ENCODE measurements at regions not wholly inside any gene's neighbourhood (a gene's known extent, or its start where the extent isn't known, plus 50 kb on each side); places are given as distances from the start of the nearest gene placed in this dataset.
A peak's percentile ranks its signal among the peaks of the same experiment; 100 is the strongest.

- Histone ChIP-seq H4K20me1 (ENCODE audit: low read length) (no peaks in the 10 kb centered on the region), H3K4me3 (ENCODE audit: low read length) (no peak overlapping the region), H3K9me2 (replicated peaks; ENCODE audit: low read length) (no peaks in the 10 kb centered on the region), H3K79me2 (ENCODE audit: low read length) (no peaks in the 10 kb centered on the region), H3F3A (ENCODE audit: low read length, unreplicated experiment) (no peaks in the 10 kb centered on the region), H3K9me3 (ENCODE audit: low read length) (no peaks in the 10 kb centered on the region), H3K4me2 (ENCODE audit: low read length) (peak overlapping the region; percentile 60), H3K27ac (ENCODE audit: low read length) (peak overlapping the region; percentile 83), H2AFZ (ENCODE audit: low read length) (peak overlapping the region; percentile 57; the same call in 1 of the 2 replicates), H3K9ac (ENCODE audit: low read length) (no peak overlapping the region), H3K36me3 (ENCODE audit: low read depth, low read length) (no peaks in the 10 kb centered on the region), H3K4me1 (ENCODE audit: insufficient read depth, low read length) (peaks cover 23% of the 10 kb centered on the region), H3K27me3 (ENCODE audit: low read length) (no peaks in the 10 kb centered on the region)
- ChIA-PET POLR2A (ENCODE audit: unreplicated experiment) (no interaction called here), CTCF (no interaction called here)
- intact Hi-C loops (cut with micrococcal nuclease), result loop anchor here (10.0 kb wide), 2 partner anchors 128 to 248 kb away; no protein-coding TSS in a partner anchor
- TF ChIP-seq, protein P1, sequence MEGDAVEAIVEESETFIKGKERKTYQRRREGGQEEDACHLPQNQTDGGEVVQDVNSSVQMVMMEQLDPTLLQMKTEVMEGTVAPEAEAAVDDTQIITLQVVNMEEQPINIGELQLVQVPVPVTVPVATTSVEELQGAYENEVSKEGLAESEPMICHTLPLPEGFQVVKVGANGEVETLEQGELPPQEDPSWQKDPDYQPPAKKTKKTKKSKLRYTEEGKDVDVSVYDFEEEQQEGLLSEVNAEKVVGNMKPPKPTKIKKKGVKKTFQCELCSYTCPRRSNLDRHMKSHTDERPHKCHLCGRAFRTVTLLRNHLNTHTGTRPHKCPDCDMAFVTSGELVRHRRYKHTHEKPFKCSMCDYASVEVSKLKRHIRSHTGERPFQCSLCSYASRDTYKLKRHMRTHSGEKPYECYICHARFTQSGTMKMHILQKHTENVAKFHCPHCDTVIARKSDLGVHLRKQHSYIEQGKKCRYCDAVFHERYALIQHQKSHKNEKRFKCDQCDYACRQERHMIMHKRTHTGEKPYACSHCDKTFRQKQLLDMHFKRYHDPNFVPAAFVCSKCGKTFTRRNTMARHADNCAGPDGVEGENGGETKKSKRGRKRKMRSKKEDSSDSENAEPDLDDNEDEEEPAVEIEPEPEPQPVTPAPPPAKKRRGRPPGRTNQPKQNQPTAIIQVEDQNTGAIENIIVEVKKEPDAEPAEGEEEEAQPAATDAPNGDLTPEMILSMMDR (conservative IDR thresholded peaks at IDR 0.05; ENCODE audit: low read depth, low read length), result no peak
- TF ChIP-seq EZH2phosphoT487 (IDR thresholded peaks at IDR 0.05; ENCODE audit: borderline replicate concordance, low read length) (no peak), EZH2 (IDR thresholded peaks at IDR 0.05; ENCODE audit: low read length, unreplicated experiment) (no peak)
- peak; percentile 86 for ATAC-seq
- BruUV-seq (replicated peaks), result no TSS peak
- peak; percentile 53 for DNase-seq
These were observed 828.3 kb upstream of the PIK3C3 start for GRCh38 chr18:41126541-41127235.

DNA sequence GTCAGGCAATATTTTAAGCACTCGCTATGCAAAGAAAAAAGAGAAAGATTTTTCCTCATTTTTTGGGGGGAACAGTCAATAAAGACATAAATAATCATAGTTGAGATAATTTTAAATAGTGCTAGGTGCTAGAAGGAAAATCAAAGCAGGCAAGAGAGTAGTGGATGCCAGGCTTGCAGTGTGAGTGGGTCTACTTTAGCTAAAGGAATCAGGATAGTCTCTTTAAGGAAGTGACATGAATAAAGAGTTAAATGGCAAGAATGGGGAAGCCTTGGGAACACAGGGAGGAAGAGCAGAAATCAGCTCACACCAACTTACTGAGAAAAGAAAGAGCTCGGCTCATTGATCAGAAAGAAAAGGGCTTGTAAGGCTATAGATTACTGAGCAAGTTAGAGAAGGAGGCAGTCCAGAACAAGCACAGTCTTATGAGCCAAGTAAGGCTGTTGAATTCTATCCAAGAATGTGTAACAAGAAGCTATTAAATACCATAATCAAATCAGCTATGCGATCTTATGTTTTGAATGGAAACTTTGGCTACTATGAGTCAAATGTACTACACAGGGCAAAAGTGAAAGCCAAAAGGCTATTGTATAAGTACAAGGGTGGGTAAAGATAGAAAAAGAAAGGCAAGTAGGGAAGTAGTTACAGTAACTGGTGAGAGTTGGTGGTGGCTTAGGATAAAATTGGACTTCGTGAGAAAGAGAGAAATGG, 833.8 kb upstream of the PIK3C3 start:
- H3K9me2 ChIP-seq (replicated peaks; ENCODE audit: low read length), result no peaks in the 10 kb centered on the region
- H3K4me1 ChIP-seq (ENCODE audit: insufficient read depth, low read length), result peaks cover 15% of the 10 kb centered on the region
- TF ChIP-seq, protein P1 (conservative IDR thresholded peaks at IDR 0.05; ENCODE audit: low read depth, low read length), result no peak
- TF ChIP-seq EZH2phosphoT487 (IDR thresholded peaks at IDR 0.05; ENCODE audit: borderline replicate concordance, low read length), result no peak
- POLR2A ChIA-PET (ENCODE audit: unreplicated experiment), result interaction anchor here (0.7 kb wide), 1 partner anchor 253 kb away, joined by 8 read pairs; no protein-coding TSS in a partner anchor
- H4K20me1 ChIP-seq (ENCODE audit: low read length), result no peaks in the 10 kb centered on the region
- H3K79me2 ChIP-seq (ENCODE audit: low read length), result no peaks in the 10 kb centered on the region
- H3K4me2 ChIP-seq (ENCODE audit: low read length), result peak overlapping the region; percentile 39
- CTCF ChIA-PET, result interaction anchor here (0.7 kb wide), 1 partner anchor 17 kb away, joined by 3 read pairs; no protein-coding TSS in a partner anchor
- peak; percentile 64 for DNase-seq
- H3K36me3 ChIP-seq (ENCODE audit: low read depth, low read length), result no peaks in the 10 kb centered on the region
- no peak overlapping the region; the same call in 1 of the 2 replicates for H2AFZ ChIP-seq (ENCODE audit: low read length)
- H3K9me3 ChIP-seq (ENCODE audit: low read length), result no peaks in the 10 kb centered on the region
- 0 out of 2 replicates have a peak overlapping the region, but pooled peaks have one; percentile 7 for H3K27ac ChIP-seq (ENCODE audit: low read length)
- no peak overlapping the region for H3K9ac ChIP-seq (ENCODE audit: low read length)
- no peaks in the 10 kb centered on the region for H3F3A ChIP-seq (ENCODE audit: low read length, unreplicated experiment)
- peak; percentile 90 for ATAC-seq
- no peaks in the 10 kb centered on the region for H3K27me3 ChIP-seq (ENCODE audit: low read length)
- H3K4me3 ChIP-seq (ENCODE audit: low read length), result no peak overlapping the region
- no TSS peak for BruUV-seq (replicated peaks)
- intact Hi-C loops (cut with micrococcal nuclease), result loop anchor here (10.0 kb wide), 2 partner anchors 134 to 254 kb away; no protein-coding TSS in a partner anchor
